HCT116 (cell line): ENCODE measurements at regions not wholly inside any gene's neighbourhood (a gene's known extent, or its start where the extent isn't known, plus 50 kb on each side); places are given as distances from the start of the nearest gene placed in this dataset.

Source experiments
- CTCF ChIP-seq, 3 experiments: fragments of 200-600 bp in 1 of 3; sonication (generic) in 1 of 3; IDR thresholded peaks in 2 of 3; conservative IDR thresholded peaks in 1 of 3; 2 replicates each; pipeline ENCODE4 v1.5.1; 2012 to 2017; ENCODE audit warnings: low read depth in 2 of 3, low read length in 2 of 3, antibody characterized with exemption in 1 of 3, borderline replicate concordance in 1 of 3, control low read depth in 1 of 3, mild to moderate bottlenecking in 1 of 3, mixed read lengths in 1 of 3, mixed run types in 1 of 3, moderate library complexity in 1 of 3; ENCODE audit not compliant: insufficient read depth in 1 of 3
- JUND ChIP-seq: IDR thresholded peaks from 2 replicates; pipeline ENCODE4 v1.6.1; 2012
- SIN3A ChIP-seq: IDR thresholded peaks from 2 replicates; pipeline ENCODE4 v1.6.1; 2012; ENCODE audit warnings: low read depth
- SP1 ChIP-seq: IDR thresholded peaks from 2 replicates; pipeline ENCODE4 v1.6.1; 2012; ENCODE audit warnings: low read depth
- TCF7L2 ChIP-seq: IDR thresholded peaks from 2 replicates; pipeline ENCODE4 v1.7.0; 2011; ENCODE audit warnings: borderline replicate concordance, inconsistent platforms; ENCODE audit not compliant: insufficient read depth, insufficient read length; ENCODE audit errors: extremely low read depth

GRCh38 chr17:71762526-71762925, 358.3 kb upstream of the SOX9 start:
- TF ChIP-seq CTCF (IDR thresholded peaks at IDR 0.05 in 2 of 3, conservative IDR thresholded peaks at IDR 0.05 in 1 of 3; ENCODE audit: borderline replicate concordance in 1 of 3, insufficient read depth in 1 of 3, low read depth in 2 of 3, low read length in 2 of 3) (no peak), TCF7L2 (no peak), JUND (no peak), SIN3A (no peak), SP1 (no peak)
